Type B pancreatic cell (in vitro differentiated cells): ENCODE measurements at regions not wholly inside any gene's neighbourhood (a gene's known extent, or its start where the extent isn't known, plus 50 kb on each side); places are given as distances from the start of the nearest gene placed in this dataset.

Source experiments
- DNase-seq: peaks from one replicate; pipeline ENCODE4 v3.0.0; 2021; ENCODE audit warnings: mixed read lengths; ENCODE audit not compliant: unreplicated experiment; ENCODE audit errors: extremely low spot score
- H3K27ac Mint-ChIP-seq: 2 replicates; pipeline ENCODE4 v1.8.0; 2021; ENCODE audit warnings: mild to moderate bottlenecking, mixed read lengths
- H3K27me3 Mint-ChIP-seq: 2 replicates; pipeline ENCODE4 v1.8.0; 2021; ENCODE audit warnings: mixed read lengths
- H3K36me3 Mint-ChIP-seq: 2 replicates; pipeline ENCODE4 v1.8.0; 2021; ENCODE audit warnings: mixed read lengths
- H3K4me1 Mint-ChIP-seq: one replicate; pipeline ENCODE4 v1.8.0; 2021; ENCODE audit warnings: mixed read lengths; ENCODE audit not compliant: unreplicated experiment
- H3K4me3 Mint-ChIP-seq: 2 replicates; pipeline ENCODE4 v1.8.0; 2021; ENCODE audit warnings: mild to moderate bottlenecking, mixed read lengths
- H3K9me3 Mint-ChIP-seq: 2 replicates; pipeline ENCODE4 v1.8.0; 2021; ENCODE audit warnings: mixed read lengths
- CTCF ChIP-seq: fragments of 200-600 bp; sonication (generic); conservative IDR thresholded peaks from 2 replicates; pipeline ENCODE4 v1.5.0; 2021; ENCODE audit warnings: antibody characterized with exemption, mild to moderate bottlenecking

GRCh38 chr15:60095711-60096110 is 91.6 kb downstream of the FOXB1 start:
- peaks cover 8% of the 10 kb centered on the region for H3K9me3 Mint-ChIP-seq
- H3K36me3 Mint-ChIP-seq: no peaks in the 10 kb centered on the region
- no peak for TF ChIP-seq CTCF
- DNase-seq: no peak
- peaks cover 63% of the 10 kb centered on the region for H3K27me3 Mint-ChIP-seq
- H3K27ac Mint-ChIP-seq: no peak overlapping the region
- peaks cover 11% of the 10 kb centered on the region for H3K4me1 Mint-ChIP-seq
- no peak overlapping the region for H3K4me3 Mint-ChIP-seq

- no peaks in the 10 kb centered on the region for H3K36me3 Mint-ChIP-seq
- H3K27ac Mint-ChIP-seq: no peak overlapping the region
- no peak for TF ChIP-seq CTCF
- DNase-seq: no peak
- H3K9me3 Mint-ChIP-seq: peaks cover 8% of the 10 kb centered on the region
- H3K4me3 Mint-ChIP-seq: no peak overlapping the region
- H3K27me3 Mint-ChIP-seq: peaks cover 61% of the 10 kb centered on the region
- H3K4me1 Mint-ChIP-seq: peaks cover 6% of the 10 kb centered on the region
These were observed 92.0 kb downstream of the FOXB1 start for GRCh38 chr15:60096157-60096556.

- no peak for TF ChIP-seq CTCF
- no peak overlapping the region for H3K27ac Mint-ChIP-seq
- no peaks in the 10 kb centered on the region for H3K36me3 Mint-ChIP-seq
- H3K4me1 Mint-ChIP-seq: no peaks in the 10 kb centered on the region
- H3K27me3 Mint-ChIP-seq: peaks cover 48% of the 10 kb centered on the region
- DNase-seq: no peak
- no peak overlapping the region for H3K4me3 Mint-ChIP-seq
- peaks cover 6% of the 10 kb centered on the region for H3K9me3 Mint-ChIP-seq
These were observed 97.3 kb downstream of the FOXB1 start for GRCh38 chr15:60101416-60101815.

- H3K9me3 Mint-ChIP-seq: no peaks in the 10 kb centered on the region
- H3K4me1 Mint-ChIP-seq: no peaks in the 10 kb centered on the region
These were observed 98.6 kb downstream of the FOXB1 start for GRCh38 chr15:60102748-60103147.

GRCh38 chr15:60110909-60111308 is 106.8 kb downstream of the FOXB1 start:
- no peak for DNase-seq
- no peak for TF ChIP-seq CTCF
- Mint-ChIP-seq H3K4me1 (no peaks in the 10 kb centered on the region), H3K27ac (no peak overlapping the region), H3K27me3 (peaks cover 42% of the 10 kb centered on the region), H3K4me3 (no peak overlapping the region), H3K9me3 (no peaks in the 10 kb centered on the region), H3K36me3 (no peaks in the 10 kb centered on the region)

More at GRCh38 chr15:60102748-60103147, 98.6 kb downstream of the FOXB1 start:
- Mint-ChIP-seq H3K4me3 (no peak overlapping the region), H3K27me3 (peaks cover 48% of the 10 kb centered on the region), H3K27ac (no peak overlapping the region), H3K36me3 (no peaks in the 10 kb centered on the region)
- DNase-seq: no peak
- TF ChIP-seq CTCF: no peak
